Inflammatory macrophage (primary cell): ENCODE measurements at regions not wholly inside any gene's neighbourhood (a gene's known extent, or its start where the extent isn't known, plus 50 kb on each side); places are given as distances from the start of the nearest gene placed in this dataset.

Experiments
- DNase-seq, 2 donors: peaks; one replicate each; pipeline ENCODE4 v3.0.0-alpha.2; 2020 to 2022

DNA sequence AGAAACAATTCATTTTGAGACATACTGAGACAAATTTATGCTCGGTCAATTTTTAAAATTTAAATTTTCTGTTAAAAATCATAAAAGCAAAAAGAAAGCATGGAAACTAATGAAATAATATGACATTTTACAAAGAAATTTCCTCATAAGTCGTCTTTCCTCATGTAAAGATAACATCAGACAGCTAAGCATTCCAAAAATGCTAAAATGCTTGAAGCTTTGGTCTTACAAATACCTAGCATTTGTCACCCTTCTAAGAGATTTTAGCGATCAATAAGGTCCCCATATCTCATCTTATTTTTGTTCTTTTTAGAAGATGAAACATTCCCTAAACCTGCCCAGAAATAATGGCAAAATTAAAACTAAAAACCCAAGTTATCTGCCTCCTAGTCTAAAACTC lies 68.5 kb upstream of the FREM2 start:
- DNase-seq, result no peak

- DNase-seq, result no peak
Measured at GRCh38 chr13:38618881-38619280, 68.0 kb upstream of the FREM2 start.

DNA sequence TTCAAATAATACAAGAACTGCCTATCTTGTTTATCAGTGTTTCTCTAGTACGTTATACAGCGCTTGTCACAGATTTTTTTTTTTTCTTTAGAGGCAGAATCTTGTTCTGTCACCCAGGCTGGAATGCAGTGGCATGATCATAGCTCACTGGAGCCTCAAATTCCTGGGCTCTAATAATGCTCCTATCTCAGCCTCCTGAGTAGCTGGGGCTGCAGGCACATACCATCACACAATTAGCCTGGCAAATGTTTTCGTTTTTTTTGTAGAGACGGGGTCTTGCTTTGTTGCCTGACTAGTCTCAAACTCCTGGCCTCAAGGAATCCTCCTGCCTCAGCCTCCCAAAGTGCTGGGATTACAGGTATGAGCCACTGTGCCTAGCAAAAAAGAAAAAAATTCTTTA lies 66.0 kb upstream of the FREM2 start:
- DNase-seq, result no peak

- no peak for DNase-seq
Measured at GRCh38 chr13:38624822-38625221, 62.1 kb upstream of the FREM2 start.

DNA sequence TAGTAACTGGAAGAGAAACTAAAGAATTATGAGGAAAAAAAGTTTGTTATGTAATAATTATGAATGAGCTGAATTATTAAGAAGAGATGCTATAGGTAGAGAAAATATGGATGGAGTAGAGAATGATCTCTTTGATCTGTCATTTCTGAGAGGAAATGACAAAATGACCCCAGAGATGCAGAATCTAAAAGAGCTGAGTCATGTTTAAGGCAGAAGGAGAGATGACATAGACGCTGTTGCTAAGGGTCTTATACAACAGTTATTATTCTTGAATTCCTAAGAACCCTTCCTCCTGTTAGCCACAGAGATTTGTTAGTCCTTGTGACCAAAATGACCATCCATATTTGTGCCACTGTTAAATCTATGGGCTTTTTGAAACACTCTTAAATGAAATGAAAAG lies 58.3 kb upstream of the FREM2 start:
- no peak for DNase-seq

DNA sequence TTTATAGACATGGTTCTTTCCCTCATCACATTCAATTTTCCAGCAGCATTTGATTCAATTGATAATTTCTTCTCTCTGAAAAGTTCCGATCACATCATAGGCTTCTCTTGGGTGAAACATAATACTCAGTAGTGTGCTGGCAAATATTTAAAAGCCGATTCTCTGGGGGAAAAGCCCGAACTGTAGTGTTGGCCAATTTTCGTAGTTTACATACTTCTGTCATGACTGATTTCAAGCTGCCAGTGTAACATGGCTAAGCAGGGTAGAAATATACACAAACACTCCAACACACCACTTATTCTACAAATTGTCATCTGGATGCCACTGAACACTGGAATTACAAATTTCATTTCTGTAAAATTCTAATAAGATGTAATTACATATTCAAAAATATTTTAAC lies 56.1 kb upstream of the FREM2 start:
- DNase-seq, result no peak

GRCh38 chr13:38635030-38635429 lies 51.8 kb upstream of the FREM2 start:
- DNase-seq, result no peak

DNA sequence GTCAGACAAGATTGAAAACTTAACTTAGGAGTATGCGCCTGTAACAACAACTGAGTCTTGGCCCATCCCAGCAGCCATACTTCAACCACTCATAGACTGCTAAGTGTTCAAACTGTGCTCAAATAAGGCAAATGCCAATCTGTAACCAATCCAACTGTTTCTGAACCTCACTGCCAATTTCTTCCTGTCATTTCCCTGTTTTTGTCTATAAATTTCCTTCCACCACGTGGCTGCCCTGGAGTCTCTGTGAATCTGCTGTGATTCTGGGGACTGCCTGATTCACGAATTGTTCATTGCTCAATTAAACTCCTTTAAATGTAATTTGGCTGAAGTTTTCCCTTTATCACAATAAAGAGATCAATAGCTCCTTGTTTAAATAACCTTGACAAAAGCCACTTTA lies 50.8 kb upstream of the FREM2 start:
- DNase-seq, result no peak

- DNase-seq, result no peak
Measured at GRCh38 chr13:38636761-38637160, 50.1 kb upstream of the FREM2 start.
